HuH-7.5 (cell line): ENCODE measurements at regions not wholly inside any gene's neighbourhood (a gene's known extent, or its start where the extent isn't known, plus 50 kb on each side); places are given as distances from the start of the nearest gene placed in this dataset.
"Not testable (repeated sequence)": the region's sequence is repeated elsewhere in the genome, so short reads cannot be mapped to it uniquely, and the experiment has no call there.

Source experiments
- DNase-seq: peaks from one replicate; pipeline ENCODE4 v3.0.0; 2011; ENCODE audit warnings: low spot score

- DNase-seq, result no peak
These were observed 89.8 kb upstream of the CYRIA start for GRCh38 chr2:16755442-16755841.

GRCh38 chr2:16753025-16753424 lies 87.4 kb upstream of the CYRIA start:
- not testable (repeated sequence) for DNase-seq

GRCh38 chr2:16750925-16751214 lies 85.2 kb upstream of the CYRIA start:
- not testable (repeated sequence) for DNase-seq

GRCh38 chr2:16750175-16750924 lies 84.7 kb upstream of the CYRIA start:
- DNase-seq, result no peak

- not testable (repeated sequence) for DNase-seq
These were observed 83.1 kb upstream of the CYRIA start for GRCh38 chr2:16748511-16749266.

GRCh38 chr2:16747689-16748088 lies 82.1 kb upstream of the CYRIA start:
- DNase-seq, result no peak

GRCh38 chr2:16747257-16747656 lies 81.6 kb upstream of the CYRIA start:
- DNase-seq, result no peak

- DNase-seq, result no peak
These were observed 81.2 kb upstream of the CYRIA start for GRCh38 chr2:16746833-16747232.

- DNase-seq, result no peak
These were observed 80.7 kb upstream of the CYRIA start for GRCh38 chr2:16746329-16746728.

- no peak for DNase-seq
These were observed 79.8 kb upstream of the CYRIA start for GRCh38 chr2:16745466-16745865.

- no peak for DNase-seq
These were observed 78.9 kb upstream of the CYRIA start for GRCh38 chr2:16744521-16744920.

- DNase-seq, result no peak
These were observed 76.4 kb upstream of the CYRIA start for GRCh38 chr2:16742026-16742425.

GRCh38 chr2:16741498-16741897 lies 75.9 kb upstream of the CYRIA start:
- DNase-seq, result no peak

- no peak for DNase-seq
These were observed 74.3 kb upstream of the CYRIA start for GRCh38 chr2:16739778-16740581.

GRCh38 chr2:16738361-16739225 lies 73.0 kb upstream of the CYRIA start:
- DNase-seq, result no peak

GRCh38 chr2:16737812-16738211 lies 72.2 kb upstream of the CYRIA start:
- no peak for DNase-seq

GRCh38 chr2:16736633-16737032 lies 71.0 kb upstream of the CYRIA start:
- no peak for DNase-seq

- DNase-seq, result no peak
These were observed 63.7 kb upstream of the CYRIA start for GRCh38 chr2:16729335-16729734.

- DNase-seq, result no peak
These were observed 62.9 kb upstream of the CYRIA start for GRCh38 chr2:16728351-16729136.

- not testable (repeated sequence) for DNase-seq
These were observed 62.2 kb upstream of the CYRIA start for GRCh38 chr2:16727849-16728248.

- no peak for DNase-seq
These were observed 61.6 kb upstream of the CYRIA start for GRCh38 chr2:16727256-16727655.
